Adipocyte (in vitro differentiated cells): ENCODE measurements at regions not wholly inside any gene's neighbourhood (a gene's known extent, or its start where the extent isn't known, plus 50 kb on each side); places are given as distances from the start of the nearest gene placed in this dataset.

Experiments
- DNase-seq: peaks from one replicate; pipeline ENCODE4 v3.0.0-alpha.2; 2015; ENCODE audit warnings: low read depth
- H3K27me3 ChIP-seq: replicated peaks from 2 replicates; pipeline ENCODE4 v1.7.0; 2013; ENCODE audit warnings: mild to moderate bottlenecking, low read length, moderate library complexity; ENCODE audit not compliant: control insufficient read depth, insufficient read depth
- H3K36me3 ChIP-seq: 2 replicates; pipeline ENCODE4 v1.7.0; 2013; ENCODE audit warnings: low read length, mild to moderate bottlenecking, moderate library complexity; ENCODE audit not compliant: control insufficient read depth, insufficient read depth, severe bottlenecking
- H3K4me1 ChIP-seq: 2 replicates; pipeline ENCODE4 v1.7.0; 2013; ENCODE audit warnings: mild to moderate bottlenecking, low read length, moderate library complexity; ENCODE audit not compliant: control insufficient read depth, insufficient read depth
- H3K4me3 ChIP-seq: 2 replicates; pipeline ENCODE4 v1.7.0; 2013; ENCODE audit warnings: mild to moderate bottlenecking, low read length, moderate library complexity
- H3K9ac ChIP-seq: 2 replicates; pipeline ENCODE4 v1.7.0; 2013; ENCODE audit warnings: mild to moderate bottlenecking, low read length, moderate library complexity
- H3K9me3 ChIP-seq: 2 replicates; pipeline ENCODE4 v1.7.0; 2013; ENCODE audit warnings: mild to moderate bottlenecking, low read length, moderate library complexity; ENCODE audit not compliant: control insufficient read depth

GRCh38 chr1:82401116-82401515, 600.4 kb downstream of the ADGRL2 start:
- Histone ChIP-seq H3K9me3 (no peaks in the 10 kb centered on the region), H3K36me3 (no peaks in the 10 kb centered on the region), H3K27me3 (no peaks in the 10 kb centered on the region), H3K4me1 (peaks cover 3% of the 10 kb centered on the region), H3K4me3 (no peak overlapping the region), H3K9ac (no peak overlapping the region)
- DNase-seq = no peak

- Histone ChIP-seq H3K4me1 (peaks cover 3% of the 10 kb centered on the region), H3K36me3 (no peaks in the 10 kb centered on the region), H3K9ac (no peak overlapping the region), H3K9me3 (no peaks in the 10 kb centered on the region), H3K27me3 (no peaks in the 10 kb centered on the region), H3K4me3 (no peak overlapping the region)
- DNase-seq = no peak
Measured at GRCh38 chr1:82400521-82400920, 599.8 kb downstream of the ADGRL2 start.

DNA sequence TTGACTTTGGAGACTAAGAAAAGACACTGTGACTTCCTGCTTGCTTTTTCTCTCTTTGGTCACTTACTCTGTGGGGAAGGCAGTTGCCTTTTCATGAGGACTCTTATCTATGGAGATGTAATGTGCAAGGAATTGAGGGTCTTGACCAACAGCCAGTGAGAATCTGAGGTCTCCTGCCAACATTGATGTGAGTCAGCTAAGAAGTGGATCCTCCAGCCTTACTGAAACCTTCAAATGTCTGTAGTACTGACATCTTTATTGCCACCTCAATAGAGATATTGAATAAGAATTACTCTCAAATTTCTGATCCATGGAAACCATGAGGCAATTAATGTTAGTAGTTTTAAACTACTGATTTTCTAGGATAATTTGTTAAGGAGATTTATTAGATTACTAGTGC, 598.4 kb downstream of the ADGRL2 start:
- Histone ChIP-seq H3K9ac (no peak overlapping the region), H3K27me3 (no peaks in the 10 kb centered on the region), H3K4me3 (no peak overlapping the region), H3K4me1 (peaks cover 3% of the 10 kb centered on the region), H3K9me3 (no peaks in the 10 kb centered on the region), H3K36me3 (no peaks in the 10 kb centered on the region)
- peak; percentile 31 for DNase-seq

DNA sequence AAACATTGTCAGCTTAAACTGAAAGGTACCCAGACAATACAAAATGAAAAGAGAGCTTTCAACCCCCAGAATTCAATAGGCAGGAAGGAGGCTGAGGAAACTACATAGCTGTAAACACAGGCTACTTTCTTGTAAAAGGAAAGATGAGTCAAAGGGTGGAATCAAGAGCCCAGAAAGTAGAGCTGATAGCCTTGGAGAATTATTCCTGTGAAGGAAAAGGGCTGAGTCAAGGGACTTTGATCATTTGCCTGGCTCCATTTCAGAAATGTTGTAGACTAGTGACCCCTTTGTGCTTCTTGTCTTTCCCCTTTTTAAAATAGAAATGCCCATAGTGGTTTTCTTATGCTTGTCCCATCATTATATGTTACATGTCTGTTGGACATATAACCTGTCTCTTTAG, 597.6 kb downstream of the ADGRL2 start:
- Histone ChIP-seq H3K4me1 (peaks cover 3% of the 10 kb centered on the region), H3K27me3 (no peaks in the 10 kb centered on the region), H3K4me3 (no peak overlapping the region), H3K9me3 (no peaks in the 10 kb centered on the region), H3K36me3 (no peaks in the 10 kb centered on the region), H3K9ac (no peak overlapping the region)
- DNase-seq = no peak

GRCh38 chr1:82395440-82395839, 594.7 kb downstream of the ADGRL2 start:
- peaks cover 31% of the 10 kb centered on the region for H3K4me1 ChIP-seq
- no peaks in the 10 kb centered on the region for H3K9me3 ChIP-seq
- H3K27me3 ChIP-seq = no peaks in the 10 kb centered on the region
- H3K36me3 ChIP-seq = no peaks in the 10 kb centered on the region
- H3K9ac ChIP-seq = no peak overlapping the region
- H3K4me3 ChIP-seq = no peak overlapping the region
- no peak for DNase-seq

- peaks cover 33% of the 10 kb centered on the region for H3K4me1 ChIP-seq
- H3K9ac ChIP-seq = no peak overlapping the region
Measured at GRCh38 chr1:82392946-82393345, 592.2 kb downstream of the ADGRL2 start.

DNA sequence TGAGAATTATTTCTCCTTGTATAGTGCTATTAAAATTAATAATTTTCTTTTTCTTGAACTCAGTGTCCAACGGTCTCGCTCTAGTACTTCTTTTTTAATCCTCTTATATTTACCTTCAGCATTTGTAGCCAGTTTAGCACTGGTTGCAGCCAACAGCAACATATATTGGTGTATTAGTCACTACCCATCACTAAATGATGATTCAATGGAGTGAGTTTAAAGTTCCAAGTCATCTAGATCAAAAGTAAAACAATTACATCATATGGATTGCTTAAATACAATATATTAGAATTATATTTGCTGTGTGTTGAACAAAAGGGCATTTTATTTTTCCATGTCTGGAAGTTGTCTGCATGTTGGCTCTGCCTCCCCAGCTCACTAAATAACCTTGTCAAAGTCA, 591.8 kb downstream of the ADGRL2 start:
- peak; percentile 71 for DNase-seq
- Histone ChIP-seq H3K9me3 (no peaks in the 10 kb centered on the region), H3K4me1 (peaks cover 33% of the 10 kb centered on the region), H3K27me3 (no peaks in the 10 kb centered on the region), H3K36me3 (no peaks in the 10 kb centered on the region), H3K9ac (no peak overlapping the region), H3K4me3 (no peak overlapping the region)

More at GRCh38 chr1:82392946-82393345, 592.2 kb downstream of the ADGRL2 start:
- no peaks in the 10 kb centered on the region for H3K9me3 ChIP-seq
- no peak overlapping the region for H3K4me3 ChIP-seq
- H3K36me3 ChIP-seq = no peaks in the 10 kb centered on the region
- no peaks in the 10 kb centered on the region for H3K27me3 ChIP-seq
- no peak for DNase-seq

DNA sequence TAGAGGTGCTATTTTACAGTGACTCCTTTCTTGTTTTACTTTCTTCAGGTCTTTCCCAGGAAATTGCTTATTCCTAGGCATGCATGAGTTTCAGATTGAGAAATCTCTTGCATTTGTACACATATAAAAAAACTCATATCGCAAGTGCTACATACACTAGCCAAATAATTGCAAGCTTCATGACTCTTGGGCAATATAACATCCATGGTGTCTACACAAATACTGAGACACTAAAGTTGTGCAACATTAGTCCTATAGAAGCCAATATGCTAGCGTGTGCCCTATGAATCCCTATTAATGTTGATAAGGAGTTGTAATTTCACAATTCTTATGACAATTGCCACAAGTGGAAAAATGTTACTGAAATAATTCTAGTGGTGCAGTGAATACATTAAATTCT, 591.0 kb downstream of the ADGRL2 start:
- DNase-seq = peak; percentile 77
- H3K4me3 ChIP-seq = no peak overlapping the region
- no peaks in the 10 kb centered on the region for H3K27me3 ChIP-seq
- H3K9ac ChIP-seq = no peak overlapping the region
- no peaks in the 10 kb centered on the region for H3K36me3 ChIP-seq
- peaks cover 35% of the 10 kb centered on the region for H3K4me1 ChIP-seq
- no peaks in the 10 kb centered on the region for H3K9me3 ChIP-seq

DNA sequence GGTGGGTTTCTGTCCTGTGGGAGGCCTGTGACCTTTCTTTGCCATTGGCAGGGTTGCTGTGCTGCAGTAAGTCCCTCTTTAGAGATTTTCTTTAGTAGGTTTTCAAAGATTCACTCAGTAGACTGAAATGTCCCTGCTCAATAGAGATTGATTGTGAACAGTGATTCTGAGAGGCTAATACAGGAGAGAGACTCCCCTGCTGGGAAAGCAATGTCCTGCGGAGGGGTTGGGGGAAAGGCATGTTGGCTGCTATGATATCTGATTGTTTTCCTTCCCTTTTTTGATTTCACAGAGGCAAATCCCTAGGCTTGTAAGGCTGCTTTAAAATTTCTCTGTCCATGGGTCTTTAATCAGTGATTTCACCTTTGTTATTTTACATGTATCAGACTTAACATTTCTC, 589.9 kb downstream of the ADGRL2 start:
- peaks cover 40% of the 10 kb centered on the region for H3K4me1 ChIP-seq
- H3K36me3 ChIP-seq = no peaks in the 10 kb centered on the region

GRCh38 chr1:82388679-82389078, 587.9 kb downstream of the ADGRL2 start:
- peaks cover 40% of the 10 kb centered on the region for H3K4me1 ChIP-seq

More for the DNA sequence above, 589.9 kb downstream of the ADGRL2 start:
- peak overlapping the region; percentile 21 for H3K9ac ChIP-seq
- H3K9me3 ChIP-seq = no peaks in the 10 kb centered on the region
- no peak for DNase-seq
- no peaks in the 10 kb centered on the region for H3K27me3 ChIP-seq
- no peak overlapping the region for H3K4me3 ChIP-seq

GRCh38 chr1:82387012-82387366, 586.3 kb downstream of the ADGRL2 start:
- no peaks in the 10 kb centered on the region for H3K9me3 ChIP-seq
- no peaks in the 10 kb centered on the region for H3K36me3 ChIP-seq
- H3K4me3 ChIP-seq = no peak overlapping the region

More at GRCh38 chr1:82388679-82389078, 587.9 kb downstream of the ADGRL2 start:
- H3K4me3 ChIP-seq = no peak overlapping the region
- H3K9me3 ChIP-seq = no peaks in the 10 kb centered on the region
- no peaks in the 10 kb centered on the region for H3K27me3 ChIP-seq
- H3K9ac ChIP-seq = no peak overlapping the region
- no peak for DNase-seq
- H3K36me3 ChIP-seq = no peaks in the 10 kb centered on the region

GRCh38 chr1:82386365-82387011, 585.8 kb downstream of the ADGRL2 start:
- H3K4me1 ChIP-seq = peaks cover 22% of the 10 kb centered on the region
- peak; percentile 60 for DNase-seq

More at GRCh38 chr1:82387012-82387366, 586.3 kb downstream of the ADGRL2 start:
- H3K9ac ChIP-seq = no peak overlapping the region
- H3K4me1 ChIP-seq = peaks cover 27% of the 10 kb centered on the region
- no peaks in the 10 kb centered on the region for H3K27me3 ChIP-seq
- no peak for DNase-seq

More at GRCh38 chr1:82386365-82387011, 585.8 kb downstream of the ADGRL2 start:
- no peaks in the 10 kb centered on the region for H3K36me3 ChIP-seq
- no peak overlapping the region for H3K4me3 ChIP-seq
- no peak overlapping the region for H3K9ac ChIP-seq
- no peaks in the 10 kb centered on the region for H3K27me3 ChIP-seq
- H3K9me3 ChIP-seq = no peaks in the 10 kb centered on the region
